ENCODE measurements at regions not wholly inside any gene's neighbourhood (a gene's known extent, or its start where the extent isn't known, plus 50 kb on each side); places are given as distances from the start of the nearest gene placed in this dataset.
A peak's percentile ranks its signal among the peaks of the same experiment; 100 is the strongest.
"Not testable (repeated sequence)": the region's sequence is repeated elsewhere in the genome, so short reads cannot be mapped to it uniquely, and the experiment has no call there.

DNA sequence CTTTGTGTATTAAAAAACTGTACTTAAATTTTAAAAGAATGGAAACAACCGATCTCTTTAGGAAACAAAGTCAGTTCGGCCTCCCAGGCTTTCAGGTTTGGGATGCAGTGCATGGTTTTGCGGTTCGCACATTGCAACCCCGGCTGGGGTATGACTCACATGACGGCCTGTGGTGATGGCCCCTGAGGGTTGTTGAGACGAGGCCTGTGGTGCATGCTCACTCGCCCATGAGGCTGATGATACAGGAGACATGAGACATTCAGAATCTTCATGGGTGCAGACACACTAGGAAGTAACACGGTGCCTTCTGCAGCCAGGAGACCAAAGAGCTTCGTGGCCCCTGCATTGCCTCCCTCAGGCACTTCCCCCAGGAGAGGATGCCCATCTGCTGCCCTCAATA lies 724.6 kb upstream of the SALL3 start:
- Histone ChIP-seq H3K36me3 (ENCODE audit: control insufficient read depth in 2 of 2, insufficient read depth in 2 of 2, low read length in 1 of 2) (no peaks in the 10 kb centered on the region), H3K4me1 (ENCODE audit: control insufficient read depth in 2 of 2, insufficient read depth in 2 of 2, low read length in 1 of 2) (no peaks in the 10 kb centered on the region), H3K27ac (ENCODE audit: low read depth in 2 of 2, low read length in 1 of 2) (no peak overlapping the region), H3K4me3 (ENCODE audit: low read depth in 1 of 2, low read length in 2 of 2) (no peak overlapping the region), H3K9me3 (ENCODE audit: control insufficient read depth in 2 of 2, insufficient read depth in 1 of 2, low read depth in 1 of 2, low read length in 1 of 2) (no peaks in the 10 kb centered on the region), H3K27me3 (ENCODE audit: control insufficient read depth in 1 of 2, insufficient read depth in 2 of 2, low read length in 2 of 2) (no peaks in the 10 kb centered on the region)
- WGBS, 2 donors = 86 to 90% methylated on average over 10 of the region's 10 CpGs

DNA sequence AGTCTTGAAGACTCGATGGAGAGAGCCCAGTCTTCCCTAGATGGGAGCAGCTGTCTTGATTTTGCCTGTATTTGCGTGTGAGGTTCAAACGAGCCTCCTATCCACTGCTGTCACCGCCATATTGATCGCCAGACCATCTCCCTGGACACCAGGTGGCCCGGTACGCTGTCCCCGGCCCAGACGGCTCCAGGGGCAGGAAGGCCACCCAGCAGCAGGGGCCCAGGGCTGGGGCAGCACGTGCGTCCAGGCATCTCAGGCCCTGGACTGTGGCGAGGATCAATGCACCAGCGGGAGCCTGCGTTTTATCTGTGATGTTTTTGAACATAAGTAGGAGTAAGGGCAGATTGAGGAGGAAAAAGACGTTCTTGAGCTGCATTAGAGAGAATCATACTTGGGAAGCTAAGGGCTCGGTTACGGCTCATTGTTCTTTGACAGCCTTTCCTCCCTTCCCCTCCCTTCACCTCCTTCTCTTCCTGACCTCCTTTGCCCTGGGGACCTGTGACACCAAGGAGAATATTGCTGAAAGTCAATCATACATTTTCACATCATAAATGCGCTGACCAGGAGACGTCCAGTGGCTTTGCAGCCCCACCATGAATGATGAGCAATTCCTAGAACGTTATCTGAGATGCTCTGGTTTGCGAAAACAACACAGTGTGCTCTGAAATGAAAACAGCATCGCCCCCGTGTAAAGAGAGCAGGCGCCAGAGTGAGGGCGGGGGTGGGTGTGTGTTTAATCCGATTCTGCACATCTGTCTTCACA lies 711.2 kb upstream of the SALL3 start:
- no peaks in the 10 kb centered on the region for H3K36me3 ChIP-seq (ENCODE audit: control insufficient read depth in 2 of 2, insufficient read depth in 2 of 2, low read length in 1 of 2)
- 87 to 89% methylated on average over 26 of the region's 26 CpGs for WGBS, 2 donors
- H3K27ac ChIP-seq (ENCODE audit: low read depth in 2 of 2, low read length in 1 of 2) = no peak overlapping the region
- H3K4me1 ChIP-seq (ENCODE audit: control insufficient read depth in 2 of 2, insufficient read depth in 2 of 2, low read length in 1 of 2) = no peaks in the 10 kb centered on the region
- no peaks in the 10 kb centered on the region for H3K27me3 ChIP-seq (ENCODE audit: control insufficient read depth in 1 of 2, insufficient read depth in 2 of 2, low read length in 2 of 2)
- no peaks in the 10 kb centered on the region for H3K9me3 ChIP-seq (ENCODE audit: control insufficient read depth in 2 of 2, insufficient read depth in 1 of 2, low read depth in 1 of 2, low read length in 1 of 2)
- no peak overlapping the region for H3K4me3 ChIP-seq (ENCODE audit: low read depth in 1 of 2, low read length in 2 of 2)

DNA sequence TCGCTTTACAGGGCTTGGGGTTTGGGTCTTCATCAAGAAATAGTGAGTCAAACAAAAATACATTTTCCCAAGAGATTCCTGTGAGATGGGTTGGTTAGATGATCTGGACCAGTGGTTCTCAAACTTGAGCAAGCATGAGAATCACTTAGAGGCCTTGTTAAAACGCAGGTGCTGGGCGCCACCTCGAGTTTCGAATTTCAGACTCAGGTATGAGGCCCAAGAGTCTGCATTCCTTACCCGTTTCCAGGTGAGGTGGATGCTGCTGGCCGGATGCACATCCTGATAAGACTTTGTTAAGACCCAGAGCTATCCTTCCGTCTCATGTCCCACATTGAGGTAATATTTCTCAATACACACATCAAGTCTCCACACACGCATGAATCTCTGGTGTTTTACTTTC lies 707.8 kb upstream of the SALL3 start:
- H3K4me1 ChIP-seq (ENCODE audit: control insufficient read depth in 2 of 2, insufficient read depth in 2 of 2, low read length in 1 of 2) = no peaks in the 10 kb centered on the region
- WGBS, 2 donors = 85 to 87% methylated on average over 9 of the region's 9 CpGs
- H3K9me3 ChIP-seq (ENCODE audit: control insufficient read depth in 2 of 2, insufficient read depth in 1 of 2, low read depth in 1 of 2, low read length in 1 of 2) = no peaks in the 10 kb centered on the region
- H3K27ac ChIP-seq (ENCODE audit: low read depth in 2 of 2, low read length in 1 of 2) = no peak overlapping the region
- no peak overlapping the region for H3K4me3 ChIP-seq (ENCODE audit: low read depth in 1 of 2, low read length in 2 of 2)
- no peaks in the 10 kb centered on the region for H3K27me3 ChIP-seq (ENCODE audit: control insufficient read depth in 1 of 2, insufficient read depth in 2 of 2, low read length in 2 of 2)
- H3K36me3 ChIP-seq (ENCODE audit: control insufficient read depth in 2 of 2, insufficient read depth in 2 of 2, low read length in 1 of 2) = no peaks in the 10 kb centered on the region

DNA sequence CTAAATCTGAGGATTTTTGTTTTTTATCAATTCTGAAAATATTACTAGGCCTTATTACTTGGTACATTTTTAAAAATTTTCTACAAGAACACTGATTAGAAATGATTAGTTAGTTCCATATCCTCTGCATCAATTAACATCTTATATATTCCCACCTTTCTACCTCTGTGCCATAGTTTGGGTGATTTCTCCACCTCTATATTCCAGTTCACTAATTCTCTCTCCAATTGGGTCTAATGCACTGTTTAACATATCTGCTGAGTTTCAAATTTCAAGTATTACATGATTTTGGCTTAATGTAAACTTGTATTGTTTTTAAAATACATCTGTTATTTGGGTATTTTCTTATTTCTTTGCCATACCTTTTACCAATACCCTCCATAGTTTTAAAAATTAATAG lies 705.7 kb upstream of the SALL3 start:
- Histone ChIP-seq H3K27me3 (ENCODE audit: control insufficient read depth in 1 of 2, insufficient read depth in 2 of 2, low read length in 2 of 2) (no peaks in the 10 kb centered on the region), H3K4me1 (ENCODE audit: control insufficient read depth in 2 of 2, insufficient read depth in 2 of 2, low read length in 1 of 2) (no peaks in the 10 kb centered on the region), H3K9me3 (ENCODE audit: control insufficient read depth in 2 of 2, insufficient read depth in 1 of 2, low read depth in 1 of 2, low read length in 1 of 2) (no peaks in the 10 kb centered on the region), H3K36me3 (ENCODE audit: control insufficient read depth in 2 of 2, insufficient read depth in 2 of 2, low read length in 1 of 2) (no peaks in the 10 kb centered on the region), H3K27ac (ENCODE audit: low read depth in 2 of 2, low read length in 1 of 2) (no peak overlapping the region), H3K4me3 (ENCODE audit: low read depth in 1 of 2, low read length in 2 of 2) (no peak overlapping the region)

DNA sequence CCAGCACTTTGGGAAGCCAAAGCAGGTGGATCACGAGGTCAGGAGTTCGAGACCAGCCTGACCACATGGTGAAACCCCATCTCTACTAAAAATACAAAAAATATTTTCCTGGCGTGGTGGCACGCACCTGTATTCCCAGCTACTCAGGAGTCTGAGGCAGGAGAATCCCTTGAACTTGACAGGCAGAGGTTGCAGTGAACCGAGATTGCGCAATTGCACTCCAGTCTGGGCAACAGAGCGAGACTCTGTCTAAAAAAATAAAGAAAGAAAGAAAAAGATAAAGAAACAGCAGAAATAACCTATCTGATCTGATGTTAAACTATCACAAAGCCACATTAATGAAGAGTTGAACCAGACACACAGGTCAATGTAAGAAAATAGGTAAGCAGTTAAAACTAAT lies 696.2 kb upstream of the SALL3 start:
- H3K27me3 ChIP-seq (ENCODE audit: control insufficient read depth in 1 of 2, insufficient read depth in 2 of 2, low read length in 2 of 2); H3K9me3 ChIP-seq (ENCODE audit: control insufficient read depth in 2 of 2, insufficient read depth in 1 of 2, low read depth in 1 of 2, low read length in 1 of 2); H3K4me3 ChIP-seq (ENCODE audit: low read depth in 1 of 2, low read length in 2 of 2); H3K36me3 ChIP-seq (ENCODE audit: control insufficient read depth in 2 of 2, insufficient read depth in 2 of 2, low read length in 1 of 2); H3K4me1 ChIP-seq (ENCODE audit: control insufficient read depth in 2 of 2, insufficient read depth in 2 of 2, low read length in 1 of 2); H3K27ac ChIP-seq (ENCODE audit: low read depth in 2 of 2, low read length in 1 of 2): not testable (repeated sequence)
- 86 to 87% methylated on average over 7 of the region's 7 CpGs for WGBS, 2 donors

DNA sequence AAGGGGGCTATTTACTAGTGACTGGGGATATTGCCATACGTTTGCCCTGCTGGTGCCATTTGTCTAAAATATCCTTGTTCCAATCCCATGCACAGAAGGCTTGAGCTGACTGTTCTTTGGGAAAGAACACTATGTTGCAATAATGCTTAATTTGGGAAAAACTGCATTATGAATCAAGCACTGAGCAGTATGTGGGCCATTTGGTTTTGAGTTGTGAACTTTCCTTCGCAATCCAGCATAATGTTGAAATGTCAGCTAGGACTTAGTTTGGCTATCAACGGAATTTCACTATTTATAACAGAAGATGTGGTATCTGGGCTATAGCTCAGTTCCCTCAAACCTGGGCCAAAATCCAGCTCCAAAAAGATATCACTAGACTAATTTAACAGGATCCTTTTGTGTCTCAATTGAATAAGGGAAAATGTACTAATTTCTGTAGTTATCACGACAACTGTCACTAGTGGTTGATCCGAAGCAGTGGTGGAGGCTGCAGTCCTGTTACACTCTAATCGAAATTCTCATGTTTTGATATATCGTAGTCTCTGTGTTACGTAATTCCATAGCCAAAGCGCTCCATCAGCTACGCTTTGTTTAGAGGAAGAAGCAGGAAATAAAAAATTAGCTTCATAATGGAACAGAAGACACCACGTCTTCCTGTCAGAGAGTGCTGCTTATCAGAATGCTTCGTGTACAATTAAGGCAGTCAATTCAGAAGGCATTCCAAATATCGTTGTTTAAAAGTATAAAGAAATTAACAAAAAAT lies 686.8 kb upstream of the SALL3 start:
- WGBS, 2 donors = 61 to 64% methylated on average over 13 of the region's 13 CpGs
- H3K27ac ChIP-seq (ENCODE audit: low read depth in 2 of 2, low read length in 1 of 2) = no peak overlapping the region
- peaks cover 0 to 3% of the 10 kb centered on the region in 2 donors for H3K9me3 ChIP-seq (ENCODE audit: control insufficient read depth in 2 of 2, insufficient read depth in 1 of 2, low read depth in 1 of 2, low read length in 1 of 2)
- H3K4me3 ChIP-seq (ENCODE audit: low read depth in 1 of 2, low read length in 2 of 2) = no peak overlapping the region
- H3K36me3 ChIP-seq (ENCODE audit: control insufficient read depth in 2 of 2, insufficient read depth in 2 of 2, low read length in 1 of 2) = no peaks in the 10 kb centered on the region
- H3K4me1 ChIP-seq (ENCODE audit: control insufficient read depth in 2 of 2, insufficient read depth in 2 of 2, low read length in 1 of 2) = no peaks in the 10 kb centered on the region
- H3K27me3 ChIP-seq (ENCODE audit: control insufficient read depth in 1 of 2, insufficient read depth in 2 of 2, low read length in 2 of 2) = peaks cover 0 to 2% of the 10 kb centered on the region in 2 donors

DNA sequence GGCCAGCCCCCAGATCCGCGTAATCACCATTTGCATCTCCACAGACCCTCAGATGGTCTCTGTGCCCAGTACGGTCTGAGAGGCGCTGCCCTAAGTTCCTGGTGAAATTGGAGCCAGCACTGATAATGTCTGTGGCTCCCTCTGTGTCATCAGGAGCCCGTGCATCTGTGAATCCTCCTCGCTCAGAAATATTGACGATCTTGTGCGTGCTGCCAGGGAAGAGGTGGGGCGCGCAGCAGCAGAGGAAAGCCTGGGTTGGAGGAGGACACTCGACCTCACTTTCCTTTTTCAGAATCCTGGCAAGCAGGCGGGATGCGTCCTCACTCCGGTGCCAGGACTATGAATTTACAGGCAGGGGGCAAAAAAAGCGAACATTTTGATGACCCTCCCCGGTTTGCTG lies 686.1 kb upstream of the SALL3 start:
- 48 to 51% methylated on average over 16 of the region's 16 CpGs for WGBS, 2 donors
- H3K4me3 ChIP-seq (ENCODE audit: low read depth in 1 of 2, low read length in 2 of 2) = no peak overlapping the region

DNA sequence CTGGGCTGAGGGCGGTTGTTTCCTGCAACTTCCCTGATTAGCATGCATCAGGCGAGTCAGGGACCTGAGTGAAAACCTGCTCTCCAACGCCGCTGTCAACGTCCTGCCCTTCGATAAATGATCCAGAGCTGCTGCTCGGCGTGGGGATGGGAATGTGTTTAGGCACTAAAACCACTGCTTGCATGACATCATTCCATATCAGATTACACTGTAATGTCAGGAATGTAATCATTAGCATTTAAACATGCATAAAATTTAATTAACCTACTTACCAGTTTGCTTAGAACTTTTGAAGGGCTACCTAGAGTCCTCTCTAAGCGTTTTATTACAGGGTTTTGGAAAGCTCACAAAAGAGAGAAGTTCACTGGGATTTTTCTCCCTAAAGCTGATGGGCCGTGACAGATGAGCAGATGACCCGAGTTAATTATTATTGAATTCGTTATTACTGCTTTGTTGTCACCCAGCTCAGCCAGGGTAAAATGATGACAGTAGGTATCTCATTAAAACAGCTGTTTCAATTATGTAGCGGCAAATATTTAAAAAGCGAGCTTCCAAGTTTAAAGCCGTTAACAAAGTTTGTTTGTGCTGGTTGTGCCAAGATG lies 685.6 kb upstream of the SALL3 start:
- peaks cover 0 to 2% of the 10 kb centered on the region in 2 donors for H3K27me3 ChIP-seq (ENCODE audit: control insufficient read depth in 1 of 2, insufficient read depth in 2 of 2, low read length in 2 of 2)
- H3K9me3 ChIP-seq (ENCODE audit: control insufficient read depth in 2 of 2, insufficient read depth in 1 of 2, low read depth in 1 of 2, low read length in 1 of 2) = peaks cover 0 to 3% of the 10 kb centered on the region in 2 donors
- WGBS, 2 donors = 37 to 49% methylated on average over 15 of the region's 15 CpGs
- H3K4me3 ChIP-seq (ENCODE audit: low read depth in 1 of 2, low read length in 2 of 2) = no peak overlapping the region
- H3K36me3 ChIP-seq (ENCODE audit: control insufficient read depth in 2 of 2, insufficient read depth in 2 of 2, low read length in 1 of 2) = no peaks in the 10 kb centered on the region
- peak overlapping the region in 1 of 2 donors; percentile 35 for H3K27ac ChIP-seq (ENCODE audit: low read depth in 2 of 2, low read length in 1 of 2)
- no peaks in the 10 kb centered on the region for H3K4me1 ChIP-seq (ENCODE audit: control insufficient read depth in 2 of 2, insufficient read depth in 2 of 2, low read length in 1 of 2)

More for the DNA sequence above, 686.1 kb upstream of the SALL3 start:
- Histone ChIP-seq H3K9me3 (ENCODE audit: control insufficient read depth in 2 of 2, insufficient read depth in 1 of 2, low read depth in 1 of 2, low read length in 1 of 2) (peaks cover 0 to 3% of the 10 kb centered on the region in 2 donors), H3K27ac (ENCODE audit: low read depth in 2 of 2, low read length in 1 of 2) (peak overlapping the region in 1 of 2 donors; percentile 35), H3K4me1 (ENCODE audit: control insufficient read depth in 2 of 2, insufficient read depth in 2 of 2, low read length in 1 of 2) (no peaks in the 10 kb centered on the region), H3K27me3 (ENCODE audit: control insufficient read depth in 1 of 2, insufficient read depth in 2 of 2, low read length in 2 of 2) (peaks cover 0 to 2% of the 10 kb centered on the region in 2 donors), H3K36me3 (ENCODE audit: control insufficient read depth in 2 of 2, insufficient read depth in 2 of 2, low read length in 1 of 2) (no peaks in the 10 kb centered on the region)

DNA sequence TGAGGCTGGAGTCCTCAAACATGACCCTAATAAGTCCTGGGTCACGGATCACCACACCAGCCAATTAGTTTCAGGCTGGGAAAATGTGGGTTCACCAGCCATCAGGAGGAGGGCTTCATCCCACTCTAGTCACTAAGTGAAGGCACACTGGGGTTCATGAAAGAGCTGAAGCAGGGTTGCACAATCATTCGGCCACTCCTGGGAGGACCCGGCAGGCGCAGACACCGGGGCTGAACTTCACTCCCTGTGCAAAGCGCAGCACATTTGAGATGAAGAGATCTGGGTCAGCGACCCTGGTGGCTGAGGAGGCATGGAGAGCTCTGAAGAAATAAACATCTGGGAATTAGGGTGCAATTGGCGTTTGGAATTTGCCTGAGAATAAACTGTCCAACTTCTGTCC lies 684.4 kb upstream of the SALL3 start:
- Histone ChIP-seq H3K36me3 (ENCODE audit: control insufficient read depth in 2 of 2, insufficient read depth in 2 of 2, low read length in 1 of 2) (no peaks in the 10 kb centered on the region), H3K4me3 (ENCODE audit: low read depth in 1 of 2, low read length in 2 of 2) (no peak overlapping the region), H3K27ac (ENCODE audit: low read depth in 2 of 2, low read length in 1 of 2) (peak overlapping the region in 1 of 2 donors; percentile 2), H3K4me1 (ENCODE audit: control insufficient read depth in 2 of 2, insufficient read depth in 2 of 2, low read length in 1 of 2) (no peaks in the 10 kb centered on the region), H3K9me3 (ENCODE audit: control insufficient read depth in 2 of 2, insufficient read depth in 1 of 2, low read depth in 1 of 2, low read length in 1 of 2) (peaks cover 0 to 3% of the 10 kb centered on the region in 2 donors), H3K27me3 (ENCODE audit: control insufficient read depth in 1 of 2, insufficient read depth in 2 of 2, low read length in 2 of 2) (peaks cover 0 to 2% of the 10 kb centered on the region in 2 donors)
- WGBS, 2 donors = 76 to 83% methylated on average over 8 of the region's 8 CpGs
